Neural cell (in vitro differentiated cells): ENCODE measurements at regions not wholly inside any gene's neighbourhood (a gene's known extent, or its start where the extent isn't known, plus 50 kb on each side); places are given as distances from the start of the nearest gene placed in this dataset.

Source experiments
- H2AFZ ChIP-seq: fragments of 200-600, 300-800 bp; sonication (generic), shearing (Covaris generic); 2 replicates; pipeline ENCODE4 v1.6.0; 2014; ENCODE audit warnings: low read depth, mild to moderate bottlenecking, antibody characterized with exemption, low read length, moderate library complexity
- H3F3A ChIP-seq: fragments of 200-600 bp; shearing (Covaris generic); 2 replicates; pipeline ENCODE4 v1.6.1; 2016; ENCODE audit warnings: mild to moderate bottlenecking, moderate library complexity, mixed read lengths, antibody characterized with exemption, low read length; ENCODE audit not compliant: insufficient read depth, poor library complexity, severe bottlenecking
- H3K27ac ChIP-seq: fragments of 200-600, 300-800 bp; sonication (generic), shearing (Covaris generic); 2 replicates; pipeline ENCODE4 v1.5.1; 2014; ENCODE audit warnings: mild to moderate bottlenecking, low read length, moderate library complexity
- H3K27me3 ChIP-seq: fragments of 300-800, 200-600 bp; sonication (generic), shearing (Covaris generic); 2 replicates; pipeline ENCODE4 v1.6.0; 2014; ENCODE audit warnings: mild to moderate bottlenecking, low read depth, low read length, moderate library complexity; ENCODE audit not compliant: insufficient read depth
- H3K36me3 ChIP-seq: fragments of 300-800, 200-600 bp; sonication (generic), shearing (Covaris generic); 2 replicates; pipeline ENCODE4 v1.5.1; 2014; ENCODE audit warnings: mild to moderate bottlenecking, antibody characterized with exemption, low read length, moderate library complexity; ENCODE audit not compliant: insufficient read depth
- H3K4me2 ChIP-seq: fragments of 300-800, 200-600 bp; sonication (generic), shearing (Covaris generic); 2 replicates; pipeline ENCODE4 v1.6.0; 2014; ENCODE audit warnings: mild to moderate bottlenecking, low read length
- H3K4me3 ChIP-seq: fragments of 300-800, 200-600 bp; sonication (generic), shearing (Covaris generic); 2 replicates; pipeline ENCODE4 v1.5.1; 2014; ENCODE audit warnings: mild to moderate bottlenecking, low read length, moderate library complexity
- H3K79me2 ChIP-seq: fragments of 200-600 bp; shearing (Covaris generic); replicated peaks from 2 replicates; pipeline ENCODE4 v1.6.0; 2014; ENCODE audit warnings: mild to moderate bottlenecking, low read length, moderate library complexity; ENCODE audit not compliant: insufficient read depth
- H3K9ac ChIP-seq: fragments of 300-800, 200-600 bp; sonication (generic), shearing (Covaris generic); 2 replicates; pipeline ENCODE4 v1.6.1; 2016; ENCODE audit warnings: mild to moderate bottlenecking, low read length, mixed read lengths
- H3K9me2 ChIP-seq: fragments of 200-600 bp; shearing (Covaris generic); 2 replicates; pipeline ENCODE4 v1.6.1; 2016; ENCODE audit warnings: mild to moderate bottlenecking, low read length, mixed read lengths; ENCODE audit not compliant: insufficient read depth
- H3K9me3 ChIP-seq: fragments of 200-600, 300-800 bp; sonication (generic), shearing (Covaris generic); 2 replicates; pipeline ENCODE4 v1.6.1; 2016; ENCODE audit warnings: mild to moderate bottlenecking, mixed run types, low read length, moderate library complexity, mixed read lengths
- H4K20me1 ChIP-seq: fragments of 200-600 bp; shearing (Covaris generic); 2 replicates; pipeline ENCODE4 v1.6.1; 2016; ENCODE audit warnings: mild to moderate bottlenecking, mixed run types; ENCODE audit not compliant: insufficient read depth
- CTCF ChIP-seq: fragments of 450-650 bp; IDR thresholded peaks from 2 replicates; pipeline ENCODE4 v1.5.1; 2014; ENCODE audit warnings: antibody characterized with exemption, mild to moderate bottlenecking, moderate library complexity; ENCODE audit not compliant: poor library complexity, severe bottlenecking
- EP300 ChIP-seq: fragments of 450-650 bp; conservative IDR thresholded peaks from 2 replicates; pipeline ENCODE4 v1.6.1; 2014; ENCODE audit warnings: antibody characterized with exemption, mild to moderate bottlenecking, moderate library complexity; ENCODE audit not compliant: poor library complexity, severe bottlenecking
- EZH2 ChIP-seq: fragments of 200-600, 300-800 bp; shearing (Covaris generic), sonication (generic); IDR thresholded peaks from 2 replicates; pipeline ENCODE4 v1.6.1; 2014; ENCODE audit warnings: antibody characterized with exemption, low read length, borderline replicate concordance, mild to moderate bottlenecking; ENCODE audit not compliant: insufficient read depth, poor library complexity, severe bottlenecking
- MXI1 ChIP-seq: fragments of 450-650 bp; conservative IDR thresholded peaks from 2 replicates; pipeline ENCODE4 v1.6.1; 2014; ENCODE audit warnings: antibody characterized with exemption, mild to moderate bottlenecking; ENCODE audit not compliant: poor library complexity, severe bottlenecking
- POLR2AphosphoS5 ChIP-seq: IDR thresholded peaks from 2 replicates; pipeline ENCODE4 v1.6.1; 2012
- RAD21 ChIP-seq: fragments of 450-650 bp; conservative IDR thresholded peaks from 2 replicates; pipeline ENCODE4 v1.6.1; 2014; ENCODE audit warnings: antibody characterized with exemption, mild to moderate bottlenecking, moderate library complexity
- REST ChIP-seq: IDR thresholded peaks from 2 replicates; pipeline ENCODE4 v1.6.1; 2012; ENCODE audit warnings: borderline replicate concordance
- SMC3 ChIP-seq: fragments of 450-650 bp; conservative IDR thresholded peaks from 2 replicates; pipeline ENCODE4 v1.6.1; 2014; ENCODE audit warnings: antibody characterized with exemption, mild to moderate bottlenecking, moderate library complexity; ENCODE audit not compliant: poor library complexity
- TAF1 ChIP-seq: IDR thresholded peaks from 2 replicates; pipeline ENCODE4 v1.6.1; 2012; ENCODE audit warnings: low read depth

GRCh38 chr3:188949456-188949855, 222.3 kb upstream of the TPRG1 start:
- Histone ChIP-seq H3K27ac (no peak overlapping the region), H4K20me1 (no peaks in the 10 kb centered on the region), H3K4me3 (no peak overlapping the region)

GRCh38 chr3:188949996-188950395, 221.8 kb upstream of the TPRG1 start:
- H3K36me3 ChIP-seq: no peaks in the 10 kb centered on the region
- no peak for TF ChIP-seq POLR2AphosphoS5
- TF ChIP-seq REST: no peak
- TF ChIP-seq TAF1: no peak
- TF ChIP-seq RAD21: no peak
- TF ChIP-seq CTCF: no peak
- no peak for TF ChIP-seq SMC3
- TF ChIP-seq MXI1: no peak

More at GRCh38 chr3:188949456-188949855, 222.3 kb upstream of the TPRG1 start:
- no peak overlapping the region for H2AFZ ChIP-seq
- no peaks in the 10 kb centered on the region for H3F3A ChIP-seq
- TF ChIP-seq EZH2 (no peak), SMC3 (no peak), CTCF (no peak), EP300 (no peak), POLR2AphosphoS5 (no peak), MXI1 (no peak), TAF1 (no peak), RAD21 (no peak), REST (no peak)
- no peaks in the 10 kb centered on the region for H3K9me2 ChIP-seq
- no peaks in the 10 kb centered on the region for H3K79me2 ChIP-seq
- H3K9me3 ChIP-seq: no peaks in the 10 kb centered on the region
- no peaks in the 10 kb centered on the region for H3K27me3 ChIP-seq
- no peak overlapping the region for H3K9ac ChIP-seq
- H3K36me3 ChIP-seq: no peaks in the 10 kb centered on the region
- H3K4me2 ChIP-seq: no peak overlapping the region

More at GRCh38 chr3:188949996-188950395, 221.8 kb upstream of the TPRG1 start:
- no peaks in the 10 kb centered on the region for H3K79me2 ChIP-seq
- H3K9me3 ChIP-seq: no peaks in the 10 kb centered on the region
- no peak overlapping the region for H3K9ac ChIP-seq
- H4K20me1 ChIP-seq: no peaks in the 10 kb centered on the region
- H3K27me3 ChIP-seq: no peaks in the 10 kb centered on the region
- H2AFZ ChIP-seq: no peak overlapping the region
- no peaks in the 10 kb centered on the region for H3F3A ChIP-seq
- H3K4me2 ChIP-seq: no peak overlapping the region
- H3K4me3 ChIP-seq: no peak overlapping the region
- no peak overlapping the region for H3K27ac ChIP-seq
- no peaks in the 10 kb centered on the region for H3K9me2 ChIP-seq
